ENCODE measurements at regions not wholly inside any gene's neighbourhood (a gene's known extent, or its start where the extent isn't known, plus 50 kb on each side); places are given as distances from the start of the nearest gene placed in this dataset.
"Not testable (repeated sequence)": the region's sequence is repeated elsewhere in the genome, so short reads cannot be mapped to it uniquely, and the experiment has no call there.

- TF ChIP-seq GATA2 (IDR thresholded peaks at IDR 0.05; ENCODE audit: insufficient read depth, insufficient read length, low read depth, low read length); CTCF (IDR thresholded peaks at IDR 0.05; ENCODE audit: extremely low read depth in 1 of 2, insufficient read depth in 1 of 2, low read depth in 1 of 2, low read length in 2 of 2); POLR2A (IDR thresholded peaks at IDR 0.05; ENCODE audit: low read depth, low read length); POLR2AphosphoS5 (IDR thresholded peaks at IDR 0.05; ENCODE audit: insufficient read depth, low read depth, low read length); MAX (IDR thresholded peaks at IDR 0.05; ENCODE audit: insufficient read depth, insufficient read length); JUN (IDR thresholded peaks at IDR 0.05; ENCODE audit: borderline replicate concordance, insufficient read depth, insufficient read length, low read depth); EZH2 (IDR thresholded peaks at IDR 0.05; ENCODE audit: borderline replicate concordance, low read depth, low read length, severe bottlenecking); FOS (IDR thresholded peaks at IDR 0.05; ENCODE audit: borderline replicate concordance, insufficient read depth, low read length): not testable (repeated sequence)
Measured at GRCh38 chr5:102098606-102099005, 197.5 kb downstream of the SLCO4C1 start.
